ENCODE measurements at regions not wholly inside any gene's neighbourhood (a gene's known extent, or its start where the extent isn't known, plus 50 kb on each side); places are given as distances from the start of the nearest gene placed in this dataset.

DNA sequence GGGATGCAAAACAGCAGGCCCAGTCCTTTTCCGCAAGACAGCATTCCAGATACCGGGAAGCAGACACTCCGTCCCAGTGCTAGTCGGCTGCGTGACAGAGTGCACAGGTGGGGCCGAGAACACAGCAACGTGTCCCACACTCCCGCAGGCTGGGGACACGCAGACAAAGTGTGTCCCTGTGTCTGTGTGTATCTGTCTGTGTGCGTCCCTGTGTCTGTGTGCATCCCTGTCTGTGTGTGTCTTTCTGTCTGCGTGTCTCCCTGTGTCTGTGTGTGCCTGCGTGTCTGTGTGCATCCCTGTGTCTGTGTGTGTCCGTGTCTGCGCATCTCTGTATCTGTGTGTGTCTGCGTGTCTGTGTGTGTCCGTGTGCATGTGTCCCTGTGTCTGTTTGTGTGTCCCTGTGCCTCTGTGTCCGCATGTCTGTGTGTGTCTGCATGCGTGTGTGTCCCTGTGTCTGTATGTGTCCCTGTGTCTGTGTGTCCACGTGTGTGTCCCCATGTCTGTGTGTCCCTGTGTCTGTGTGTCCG is 137.0 kb downstream of the MRPL36 start:
- TF ChIP-seq, protein P1, sequence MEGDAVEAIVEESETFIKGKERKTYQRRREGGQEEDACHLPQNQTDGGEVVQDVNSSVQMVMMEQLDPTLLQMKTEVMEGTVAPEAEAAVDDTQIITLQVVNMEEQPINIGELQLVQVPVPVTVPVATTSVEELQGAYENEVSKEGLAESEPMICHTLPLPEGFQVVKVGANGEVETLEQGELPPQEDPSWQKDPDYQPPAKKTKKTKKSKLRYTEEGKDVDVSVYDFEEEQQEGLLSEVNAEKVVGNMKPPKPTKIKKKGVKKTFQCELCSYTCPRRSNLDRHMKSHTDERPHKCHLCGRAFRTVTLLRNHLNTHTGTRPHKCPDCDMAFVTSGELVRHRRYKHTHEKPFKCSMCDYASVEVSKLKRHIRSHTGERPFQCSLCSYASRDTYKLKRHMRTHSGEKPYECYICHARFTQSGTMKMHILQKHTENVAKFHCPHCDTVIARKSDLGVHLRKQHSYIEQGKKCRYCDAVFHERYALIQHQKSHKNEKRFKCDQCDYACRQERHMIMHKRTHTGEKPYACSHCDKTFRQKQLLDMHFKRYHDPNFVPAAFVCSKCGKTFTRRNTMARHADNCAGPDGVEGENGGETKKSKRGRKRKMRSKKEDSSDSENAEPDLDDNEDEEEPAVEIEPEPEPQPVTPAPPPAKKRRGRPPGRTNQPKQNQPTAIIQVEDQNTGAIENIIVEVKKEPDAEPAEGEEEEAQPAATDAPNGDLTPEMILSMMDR (conservative IDR thresholded peaks at IDR 0.05; ENCODE audit: low read depth, low read length): no peak
- no peak for TF ChIP-seq EZH2phosphoT487 (IDR thresholded peaks at IDR 0.05; ENCODE audit: borderline replicate concordance, low read length)
